Esophagus muscularis mucosa (tissue), 4 donors: ENCODE measurements at regions not wholly inside any gene's neighbourhood (a gene's known extent, or its start where the extent isn't known, plus 50 kb on each side); places are given as distances from the start of the nearest gene placed in this dataset.

Source experiments
- EP300 ChIP-seq: sonication (generic); formaldehyde crosslinking; IDR thresholded peaks from one replicate; pipeline ENCODE4 v1.6.1; 2017; ENCODE audit warnings: antibody characterized with exemption
- POLR2A ChIP-seq: fragments of 450-650 bp; IDR thresholded peaks from one replicate; pipeline ENCODE4 v1.6.1; 2017; ENCODE audit warnings: antibody characterized with exemption, moderate library complexity, mild to moderate bottlenecking, low read depth
- POLR2AphosphoS5 ChIP-seq, 2 donors: sonication (generic); formaldehyde crosslinking; IDR thresholded peaks; one replicate each; pipeline ENCODE4 v1.6.1; 2017; ENCODE audit warnings: antibody characterized with exemption in 2 of 2
- TF ChIP-seq, protein P1 (sequence below), 3 experiments: fragments of 200-600 bp in 2 of 3; fragments of 450-650 bp in 1 of 3; sonication (generic) in 2 of 3; IDR thresholded peaks; one replicate each; pipeline ENCODE4 v1.5.1; 2017 to 2019; ENCODE audit warnings: antibody characterized with exemption in 3 of 3, mild to moderate bottlenecking in 2 of 3, moderate library complexity in 1 of 3

DNA sequence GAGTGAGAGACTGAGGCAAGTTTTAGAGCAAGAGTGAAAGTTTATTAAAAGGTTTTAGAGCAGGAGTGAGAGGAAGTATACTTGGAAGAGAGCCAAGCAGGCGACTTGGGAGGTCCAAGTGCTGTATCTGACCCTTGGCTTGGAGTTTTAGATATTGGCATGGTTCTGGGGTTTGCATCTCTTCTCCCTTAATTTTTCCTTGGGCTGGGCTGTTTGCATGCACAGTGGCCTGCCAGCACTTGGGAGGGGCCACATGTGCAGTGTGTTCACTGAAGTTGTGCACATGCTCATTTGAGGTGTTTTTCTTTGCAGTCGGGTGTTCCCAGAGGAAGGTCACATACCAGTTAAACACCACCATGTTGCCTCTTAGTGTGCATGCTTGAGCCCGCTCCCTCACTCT lies 464.1 kb downstream of the DMRT2 start:
- TF ChIP-seq POLR2A (no peak), EP300 (no peak), POLR2AphosphoS5 (IDR thresholded peaks at IDR 0.05) (no peak)
- TF ChIP-seq, protein P1, sequence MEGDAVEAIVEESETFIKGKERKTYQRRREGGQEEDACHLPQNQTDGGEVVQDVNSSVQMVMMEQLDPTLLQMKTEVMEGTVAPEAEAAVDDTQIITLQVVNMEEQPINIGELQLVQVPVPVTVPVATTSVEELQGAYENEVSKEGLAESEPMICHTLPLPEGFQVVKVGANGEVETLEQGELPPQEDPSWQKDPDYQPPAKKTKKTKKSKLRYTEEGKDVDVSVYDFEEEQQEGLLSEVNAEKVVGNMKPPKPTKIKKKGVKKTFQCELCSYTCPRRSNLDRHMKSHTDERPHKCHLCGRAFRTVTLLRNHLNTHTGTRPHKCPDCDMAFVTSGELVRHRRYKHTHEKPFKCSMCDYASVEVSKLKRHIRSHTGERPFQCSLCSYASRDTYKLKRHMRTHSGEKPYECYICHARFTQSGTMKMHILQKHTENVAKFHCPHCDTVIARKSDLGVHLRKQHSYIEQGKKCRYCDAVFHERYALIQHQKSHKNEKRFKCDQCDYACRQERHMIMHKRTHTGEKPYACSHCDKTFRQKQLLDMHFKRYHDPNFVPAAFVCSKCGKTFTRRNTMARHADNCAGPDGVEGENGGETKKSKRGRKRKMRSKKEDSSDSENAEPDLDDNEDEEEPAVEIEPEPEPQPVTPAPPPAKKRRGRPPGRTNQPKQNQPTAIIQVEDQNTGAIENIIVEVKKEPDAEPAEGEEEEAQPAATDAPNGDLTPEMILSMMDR (IDR thresholded peaks at IDR 0.05): no peak
